NB4 (cell line): ENCODE measurements at regions not wholly inside any gene's neighbourhood (a gene's known extent, or its start where the extent isn't known, plus 50 kb on each side); places are given as distances from the start of the nearest gene placed in this dataset.

ENCODE experiments used
- CTCF ChIP-seq: IDR thresholded peaks from one replicate; pipeline ENCODE4 v1.5.1; 2012; ENCODE audit warnings: low read depth, low read length
- MYC ChIP-seq: IDR thresholded peaks from 2 replicates; pipeline ENCODE4 v1.6.1; 2011; ENCODE audit warnings: low read depth, low read length
- POLR2A ChIP-seq: IDR thresholded peaks from 2 replicates; pipeline ENCODE4 v1.6.1; 2011; ENCODE audit warnings: mild to moderate bottlenecking; ENCODE audit not compliant: insufficient read length; ENCODE audit errors: extremely low read depth

- TF ChIP-seq CTCF (no peak), POLR2A (no peak), MYC (no peak)
These were observed 360.7 kb upstream of the CWC22 start for GRCh38 chr2:180367815-180368214.
